ENCODE measurements at regions not wholly inside any gene's neighbourhood (a gene's known extent, or its start where the extent isn't known, plus 50 kb on each side); places are given as distances from the start of the nearest gene placed in this dataset.
"Not testable (repeated sequence)": the region's sequence is repeated elsewhere in the genome, so short reads cannot be mapped to it uniquely, and the experiment has no call there.

- no peaks in the 10 kb centered on the region for H3K27me3 Mint-ChIP-seq
- no peaks in the 10 kb centered on the region for H3K4me1 Mint-ChIP-seq
- H3K9me3 Mint-ChIP-seq, result peaks cover 9% of the 10 kb centered on the region
- H3K27ac Mint-ChIP-seq, result no peak overlapping the region
- DNase-seq (ENCODE audit: low spot score in 2 of 2) (no peak), ATAC-seq (ENCODE audit: low read depth) (no peak)
- H3K4me3 Mint-ChIP-seq, result no peak overlapping the region
- H3K36me3 Mint-ChIP-seq, result no peaks in the 10 kb centered on the region
Measured at GRCh38 chr11:38839071-38839470, 2241.0 kb upstream of the RAG2 start.

- no peak for DNase-seq (ENCODE audit: low spot score in 2 of 2)
- Mint-ChIP-seq H3K27ac (no peak overlapping the region), H3K4me1 (no peaks in the 10 kb centered on the region), H3K9me3 (peaks cover 7% of the 10 kb centered on the region), H3K27me3 (no peaks in the 10 kb centered on the region), H3K4me3 (no peak overlapping the region), H3K36me3 (no peaks in the 10 kb centered on the region)
- ATAC-seq (ENCODE audit: low read depth), result no peak
Measured at GRCh38 chr11:38835966-38836365, 2237.9 kb upstream of the RAG2 start.

GRCh38 chr11:38824573-38824972 lies 2226.5 kb upstream of the RAG2 start:
- H3K36me3 Mint-ChIP-seq, result no peaks in the 10 kb centered on the region
- no peak overlapping the region for H3K4me3 Mint-ChIP-seq
- H3K9me3 Mint-ChIP-seq, result peaks cover 14% of the 10 kb centered on the region
- ATAC-seq (ENCODE audit: low read depth) (no peak), DNase-seq (ENCODE audit: low spot score in 2 of 2) (no peak)
- H3K4me1 Mint-ChIP-seq, result no peaks in the 10 kb centered on the region
- H3K27me3 Mint-ChIP-seq, result no peaks in the 10 kb centered on the region
- H3K27ac Mint-ChIP-seq, result no peak overlapping the region

GRCh38 chr11:38821786-38822185 lies 2223.8 kb upstream of the RAG2 start:
- H3K4me3 Mint-ChIP-seq; H3K27ac Mint-ChIP-seq; ATAC-seq (ENCODE audit: low read depth); H3K4me1 Mint-ChIP-seq; H3K27me3 Mint-ChIP-seq; DNase-seq (ENCODE audit: low spot score in 2 of 2); H3K36me3 Mint-ChIP-seq: not testable (repeated sequence)
- H3K9me3 Mint-ChIP-seq, result peaks cover 11% of the 10 kb centered on the region

- ATAC-seq (ENCODE audit: low read depth) (no peak), DNase-seq (ENCODE audit: low spot score in 2 of 2) (no peak)
- Mint-ChIP-seq H3K4me3 (no peak overlapping the region), H3K36me3 (no peaks in the 10 kb centered on the region), H3K27ac (no peak overlapping the region), H3K4me1 (no peaks in the 10 kb centered on the region), H3K27me3 (no peaks in the 10 kb centered on the region), H3K9me3 (peaks cover 9% of the 10 kb centered on the region)
Measured at GRCh38 chr11:38819981-38820380, 2221.9 kb upstream of the RAG2 start.

GRCh38 chr11:38818720-38819119 lies 2220.7 kb upstream of the RAG2 start:
- no peak for ATAC-seq (ENCODE audit: low read depth)
- Mint-ChIP-seq H3K36me3 (no peaks in the 10 kb centered on the region), H3K4me1 (no peaks in the 10 kb centered on the region), H3K27me3 (no peaks in the 10 kb centered on the region), H3K27ac (no peak overlapping the region), H3K4me3 (no peak overlapping the region), H3K9me3 (peaks cover 8% of the 10 kb centered on the region)
- DNase-seq (ENCODE audit: low spot score in 2 of 2), result no peak

GRCh38 chr11:38814670-38815069 lies 2216.6 kb upstream of the RAG2 start:
- Mint-ChIP-seq H3K36me3 (no peaks in the 10 kb centered on the region), H3K4me3 (no peak overlapping the region), H3K9me3 (peaks cover 10% of the 10 kb centered on the region), H3K27me3 (no peaks in the 10 kb centered on the region), H3K27ac (no peak overlapping the region), H3K4me1 (no peaks in the 10 kb centered on the region)
- no peak for DNase-seq (ENCODE audit: low spot score in 2 of 2)
- ATAC-seq (ENCODE audit: low read depth), result no peak

- Mint-ChIP-seq H3K27me3 (no peaks in the 10 kb centered on the region), H3K4me1 (no peaks in the 10 kb centered on the region), H3K36me3 (no peaks in the 10 kb centered on the region), H3K9me3 (peaks cover 4% of the 10 kb centered on the region), H3K27ac (no peak overlapping the region), H3K4me3 (no peak overlapping the region)
- DNase-seq (ENCODE audit: low spot score in 2 of 2), result no peak
- ATAC-seq (ENCODE audit: low read depth), result no peak
Measured at GRCh38 chr11:38809521-38809920, 2211.5 kb upstream of the RAG2 start.

GRCh38 chr11:38796281-38796680 lies 2198.2 kb upstream of the RAG2 start:
- ATAC-seq (ENCODE audit: low read depth) (no peak), DNase-seq (ENCODE audit: low spot score in 2 of 2) (no peak)
- H3K27ac Mint-ChIP-seq, result no peak overlapping the region
- H3K4me3 Mint-ChIP-seq, result no peak overlapping the region
- H3K36me3 Mint-ChIP-seq, result no peaks in the 10 kb centered on the region
- no peaks in the 10 kb centered on the region for H3K27me3 Mint-ChIP-seq
- H3K9me3 Mint-ChIP-seq, result peaks cover 3% of the 10 kb centered on the region
- H3K4me1 Mint-ChIP-seq, result no peaks in the 10 kb centered on the region

GRCh38 chr11:38795027-38795426 lies 2197.0 kb upstream of the RAG2 start:
- Mint-ChIP-seq H3K27me3 (no peaks in the 10 kb centered on the region), H3K36me3 (no peaks in the 10 kb centered on the region), H3K4me1 (no peaks in the 10 kb centered on the region), H3K4me3 (no peak overlapping the region), H3K27ac (no peak overlapping the region), H3K9me3 (peaks cover 3% of the 10 kb centered on the region)
- DNase-seq (ENCODE audit: low spot score in 2 of 2), result no peak
- no peak for ATAC-seq (ENCODE audit: low read depth)

- ATAC-seq (ENCODE audit: low read depth), result no peak
- no peaks in the 10 kb centered on the region for H3K4me1 Mint-ChIP-seq
- H3K4me3 Mint-ChIP-seq, result no peak overlapping the region
Measured at GRCh38 chr11:38791346-38791961, 2193.4 kb upstream of the RAG2 start.

GRCh38 chr11:38788561-38788960 lies 2190.5 kb upstream of the RAG2 start:
- H3K36me3 Mint-ChIP-seq, result no peaks in the 10 kb centered on the region
- ATAC-seq (ENCODE audit: low read depth) (no peak), DNase-seq (ENCODE audit: low spot score in 2 of 2) (no peak)
- H3K4me3 Mint-ChIP-seq, result no peak overlapping the region
- no peaks in the 10 kb centered on the region for H3K4me1 Mint-ChIP-seq
- no peak overlapping the region for H3K27ac Mint-ChIP-seq
- peaks cover 5% of the 10 kb centered on the region for H3K9me3 Mint-ChIP-seq
- H3K27me3 Mint-ChIP-seq, result no peaks in the 10 kb centered on the region

More at GRCh38 chr11:38791346-38791961, 2193.4 kb upstream of the RAG2 start:
- H3K9me3 Mint-ChIP-seq, result peaks cover 2% of the 10 kb centered on the region
- H3K27ac Mint-ChIP-seq, result no peak overlapping the region
- DNase-seq (ENCODE audit: low spot score in 2 of 2), result no peak
- no peaks in the 10 kb centered on the region for H3K36me3 Mint-ChIP-seq
- H3K27me3 Mint-ChIP-seq, result no peaks in the 10 kb centered on the region

- Mint-ChIP-seq H3K4me1 (no peaks in the 10 kb centered on the region), H3K36me3 (no peaks in the 10 kb centered on the region), H3K27me3 (no peaks in the 10 kb centered on the region), H3K4me3 (no peak overlapping the region), H3K27ac (no peak overlapping the region), H3K9me3 (peaks cover 8% of the 10 kb centered on the region)
- DNase-seq (ENCODE audit: low spot score in 2 of 2) (no peak), ATAC-seq (ENCODE audit: low read depth) (no peak)
Measured at GRCh38 chr11:38784164-38784563, 2186.1 kb upstream of the RAG2 start.

- no peaks in the 10 kb centered on the region for H3K27me3 Mint-ChIP-seq
- H3K4me3 Mint-ChIP-seq, result no peak overlapping the region
- H3K27ac Mint-ChIP-seq, result no peak overlapping the region
- H3K4me1 Mint-ChIP-seq, result no peaks in the 10 kb centered on the region
- no peak for DNase-seq (ENCODE audit: low spot score in 2 of 2)
- no peaks in the 10 kb centered on the region for H3K36me3 Mint-ChIP-seq
- H3K9me3 Mint-ChIP-seq, result peaks cover 8% of the 10 kb centered on the region
- no peak for ATAC-seq (ENCODE audit: low read depth)
Measured at GRCh38 chr11:38766796-38767195, 2168.8 kb upstream of the RAG2 start.

- no peak overlapping the region for H3K4me3 Mint-ChIP-seq
- DNase-seq (ENCODE audit: low spot score in 2 of 2) (no peak), ATAC-seq (ENCODE audit: low read depth) (no peak)
- no peaks in the 10 kb centered on the region for H3K36me3 Mint-ChIP-seq
- H3K4me1 Mint-ChIP-seq, result no peaks in the 10 kb centered on the region
- no peak overlapping the region for H3K27ac Mint-ChIP-seq
- H3K27me3 Mint-ChIP-seq, result no peaks in the 10 kb centered on the region
- H3K9me3 Mint-ChIP-seq, result peaks cover 2% of the 10 kb centered on the region
Measured at GRCh38 chr11:38759394-38759793, 2161.4 kb upstream of the RAG2 start.

All from memory B cell (primary cell).